ENCODE measurements at regions not wholly inside any gene's neighbourhood (a gene's known extent, or its start where the extent isn't known, plus 50 kb on each side); places are given as distances from the start of the nearest gene placed in this dataset.

- Histone ChIP-seq H3K4me3 (no peak overlapping the region), H3K27me3 (peaks cover 0 to 61% of the 10 kb centered on the region in 2 donors), H3K9me3 (no peaks in the 10 kb centered on the region), H3K36me3 (no peaks in the 10 kb centered on the region), H3K4me1 (no peaks in the 10 kb centered on the region), H3K27ac (no peak overlapping the region)
- no peak for DNase-seq (ENCODE audit: low spot score in 2 of 2)
- 63 to 73% methylated on average over 3 of the region's 3 CpGs for WGBS, 2 donors
- TF ChIP-seq EP300 (IDR thresholded peaks at IDR 0.05), result no peak
- TF ChIP-seq, protein P1, sequence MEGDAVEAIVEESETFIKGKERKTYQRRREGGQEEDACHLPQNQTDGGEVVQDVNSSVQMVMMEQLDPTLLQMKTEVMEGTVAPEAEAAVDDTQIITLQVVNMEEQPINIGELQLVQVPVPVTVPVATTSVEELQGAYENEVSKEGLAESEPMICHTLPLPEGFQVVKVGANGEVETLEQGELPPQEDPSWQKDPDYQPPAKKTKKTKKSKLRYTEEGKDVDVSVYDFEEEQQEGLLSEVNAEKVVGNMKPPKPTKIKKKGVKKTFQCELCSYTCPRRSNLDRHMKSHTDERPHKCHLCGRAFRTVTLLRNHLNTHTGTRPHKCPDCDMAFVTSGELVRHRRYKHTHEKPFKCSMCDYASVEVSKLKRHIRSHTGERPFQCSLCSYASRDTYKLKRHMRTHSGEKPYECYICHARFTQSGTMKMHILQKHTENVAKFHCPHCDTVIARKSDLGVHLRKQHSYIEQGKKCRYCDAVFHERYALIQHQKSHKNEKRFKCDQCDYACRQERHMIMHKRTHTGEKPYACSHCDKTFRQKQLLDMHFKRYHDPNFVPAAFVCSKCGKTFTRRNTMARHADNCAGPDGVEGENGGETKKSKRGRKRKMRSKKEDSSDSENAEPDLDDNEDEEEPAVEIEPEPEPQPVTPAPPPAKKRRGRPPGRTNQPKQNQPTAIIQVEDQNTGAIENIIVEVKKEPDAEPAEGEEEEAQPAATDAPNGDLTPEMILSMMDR (IDR thresholded peaks at IDR 0.05), result no peak
- TF ChIP-seq POLR2A (IDR thresholded peaks at IDR 0.05), result no peak
Observed at GRCh38 chr15:79208179-79208578, 74.3 kb upstream of the ANKRD34C start.

DNA sequence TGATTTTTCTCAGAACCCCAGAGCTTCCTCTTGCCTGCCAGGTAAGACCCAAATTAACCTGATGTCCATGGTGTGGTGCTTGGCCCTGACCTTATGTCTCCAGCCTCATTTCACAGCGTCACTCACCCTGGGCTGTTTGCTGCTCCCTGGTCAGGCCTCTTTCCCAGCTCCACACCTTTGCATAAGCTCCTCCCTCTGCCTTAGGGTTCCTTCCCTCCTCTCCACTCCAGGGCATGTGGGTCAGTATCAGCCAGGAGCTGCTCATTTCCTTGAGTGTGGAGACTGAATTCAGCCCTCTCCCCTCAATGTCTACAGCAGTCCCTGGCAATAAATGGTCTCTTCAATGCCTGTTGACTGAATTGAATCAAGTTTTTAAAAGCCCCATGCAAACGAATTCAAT lies 75.6 kb upstream of the ANKRD34C start:
- no peak for DNase-seq (ENCODE audit: low spot score in 2 of 2)
- H3K4me1 ChIP-seq, result no peaks in the 10 kb centered on the region
- H3K9me3 ChIP-seq, result no peaks in the 10 kb centered on the region
- H3K27ac ChIP-seq, result no peak overlapping the region
- no peaks in the 10 kb centered on the region for H3K36me3 ChIP-seq
- no peak overlapping the region for H3K4me3 ChIP-seq
- WGBS, 2 donors, result 41 to 71% methylated on average over 2 of the region's 2 CpGs
- TF ChIP-seq, protein P1 (IDR thresholded peaks at IDR 0.05), result no peak
- no peak for TF ChIP-seq EP300 (IDR thresholded peaks at IDR 0.05)
- TF ChIP-seq POLR2A (IDR thresholded peaks at IDR 0.05), result no peak
- peaks cover 0 to 49% of the 10 kb centered on the region in 2 donors for H3K27me3 ChIP-seq

GRCh38 chr15:79204886-79205675 lies 77.4 kb upstream of the ANKRD34C start:
- DNase-seq (ENCODE audit: low spot score in 2 of 2), result no peak
- TF ChIP-seq, protein P1 (IDR thresholded peaks at IDR 0.05), result no peak
- TF ChIP-seq POLR2A (IDR thresholded peaks at IDR 0.05) (no peak), EP300 (IDR thresholded peaks at IDR 0.05) (no peak)
- Histone ChIP-seq H3K9me3 (no peaks in the 10 kb centered on the region), H3K27ac (no peak overlapping the region), H3K36me3 (no peaks in the 10 kb centered on the region), H3K27me3 (peaks cover 0 to 34% of the 10 kb centered on the region in 2 donors), H3K4me3 (no peak overlapping the region), H3K4me1 (no peaks in the 10 kb centered on the region)
- 55 to 65% methylated on average over 16 of the region's 16 CpGs for WGBS, 2 donors

GRCh38 chr15:79198461-79198860 lies 84.1 kb upstream of the ANKRD34C start:
- H3K36me3 ChIP-seq, result no peaks in the 10 kb centered on the region
- TF ChIP-seq, protein P1 (IDR thresholded peaks at IDR 0.05), result no peak
- TF ChIP-seq POLR2A (IDR thresholded peaks at IDR 0.05) (no peak), EP300 (IDR thresholded peaks at IDR 0.05) (no peak)
- no peak for DNase-seq (ENCODE audit: low spot score in 2 of 2)
- H3K4me1 ChIP-seq, result no peaks in the 10 kb centered on the region
- H3K27me3 ChIP-seq, result peaks cover 0 to 7% of the 10 kb centered on the region in 2 donors
- no peak overlapping the region for H3K4me3 ChIP-seq
- no peaks in the 10 kb centered on the region for H3K9me3 ChIP-seq
- WGBS, 2 donors, result 94% methylated on average over 6 of the region's 6 CpGs
- H3K27ac ChIP-seq, result no peak overlapping the region

GRCh38 chr15:79197285-79197684 lies 85.2 kb upstream of the ANKRD34C start:
- TF ChIP-seq POLR2A (IDR thresholded peaks at IDR 0.05) (no peak), EP300 (IDR thresholded peaks at IDR 0.05) (no peak)
- TF ChIP-seq, protein P1 (IDR thresholded peaks at IDR 0.05), result no peak
- no peak for DNase-seq (ENCODE audit: low spot score in 2 of 2)
- Histone ChIP-seq H3K4me1 (no peaks in the 10 kb centered on the region), H3K27me3 (peaks cover 0 to 14% of the 10 kb centered on the region in 2 donors), H3K4me3 (no peak overlapping the region), H3K27ac (no peak overlapping the region), H3K9me3 (no peaks in the 10 kb centered on the region), H3K36me3 (no peaks in the 10 kb centered on the region)
- 49 to 58% methylated on average over 7 of the region's 7 CpGs for WGBS, 2 donors
